GM18508 (cell line): ENCODE measurements at regions not wholly inside any gene's neighbourhood (a gene's known extent, or its start where the extent isn't known, plus 50 kb on each side); places are given as distances from the start of the nearest gene placed in this dataset.
"Not testable (repeated sequence)": the region's sequence is repeated elsewhere in the genome, so short reads cannot be mapped to it uniquely, and the experiment has no call there.

Experiments
- ATAC-seq: cut with Tn5 transposase; IDR thresholded peaks from one replicate; pipeline ENCODE4 v1.9.1; 2021; ENCODE audit warnings: moderate number of reproducible peaks; ENCODE audit not compliant: insufficient read depth, unreplicated experiment

GRCh38 chr4:4090720-4091119 is 136.0 kb downstream of the OTOP1 start:
- ATAC-seq, result not testable (repeated sequence)

- ATAC-seq, result not testable (repeated sequence)
Observed at GRCh38 chr4:4092159-4092558, 134.6 kb downstream of the OTOP1 start.

GRCh38 chr4:4099610-4100009 is 127.1 kb downstream of the OTOP1 start:
- ATAC-seq, result not testable (repeated sequence)

- ATAC-seq, result not testable (repeated sequence)
Observed at GRCh38 chr4:4106923-4107322, 119.8 kb downstream of the OTOP1 start.

- ATAC-seq, result not testable (repeated sequence)
Observed at GRCh38 chr4:4107411-4108107, 119.2 kb downstream of the OTOP1 start.

GRCh38 chr4:4115381-4115780 is 111.3 kb downstream of the OTOP1 start:
- ATAC-seq, result not testable (repeated sequence)

- ATAC-seq, result not testable (repeated sequence)
Observed at GRCh38 chr4:4116901-4117300, 109.8 kb downstream of the OTOP1 start.

GRCh38 chr4:4134368-4134767 is 92.4 kb downstream of the OTOP1 start:
- not testable (repeated sequence) for ATAC-seq

- ATAC-seq, result not testable (repeated sequence)
Observed at GRCh38 chr4:4136621-4137020, 90.1 kb downstream of the OTOP1 start.
